ENCODE measurements at regions not wholly inside any gene's neighbourhood (a gene's known extent, or its start where the extent isn't known, plus 50 kb on each side); places are given as distances from the start of the nearest gene placed in this dataset.
"Not testable (repeated sequence)": the region's sequence is repeated elsewhere in the genome, so short reads cannot be mapped to it uniquely, and the experiment has no call there.

- no peak for DNase-seq (ENCODE audit: low read depth)
Observed at GRCh38 chr9:13444245-13445102, 165.0 kb upstream of the MPDZ start.

GRCh38 chr9:13443346-13444244, 164.1 kb upstream of the MPDZ start:
- DNase-seq (ENCODE audit: low read depth), result no peak

- DNase-seq (ENCODE audit: low read depth), result no peak
Observed at GRCh38 chr9:13439685-13440476, 160.4 kb upstream of the MPDZ start.

- DNase-seq (ENCODE audit: low read depth), result no peak
Observed at GRCh38 chr9:13437866-13438265, 158.4 kb upstream of the MPDZ start.

- no peak for DNase-seq (ENCODE audit: low read depth)
Observed at GRCh38 chr9:13436591-13436990, 157.1 kb upstream of the MPDZ start.

- not testable (repeated sequence) for DNase-seq (ENCODE audit: low read depth)
Observed at GRCh38 chr9:13433453-13433852, 154.0 kb upstream of the MPDZ start.

- no peak for DNase-seq (ENCODE audit: low read depth)
Observed at GRCh38 chr9:13432904-13433303, 153.4 kb upstream of the MPDZ start.

GRCh38 chr9:13431692-13432091, 152.2 kb upstream of the MPDZ start:
- DNase-seq (ENCODE audit: low read depth), result no peak

- no peak for DNase-seq (ENCODE audit: low read depth)
Observed at GRCh38 chr9:13431222-13431536, 151.7 kb upstream of the MPDZ start.

- DNase-seq (ENCODE audit: low read depth), result no peak
Observed at GRCh38 chr9:13430368-13431221, 151.1 kb upstream of the MPDZ start.

- DNase-seq (ENCODE audit: low read depth), result no peak
Observed at GRCh38 chr9:13429301-13430190, 150.1 kb upstream of the MPDZ start.

- DNase-seq (ENCODE audit: low read depth), result no peak
Observed at GRCh38 chr9:13428766-13429165, 149.3 kb upstream of the MPDZ start.

GRCh38 chr9:13427587-13427986, 148.1 kb upstream of the MPDZ start:
- no peak for DNase-seq (ENCODE audit: low read depth)

GRCh38 chr9:13426606-13427005, 147.1 kb upstream of the MPDZ start:
- DNase-seq (ENCODE audit: low read depth), result no peak

- DNase-seq (ENCODE audit: low read depth), result no peak
Observed at GRCh38 chr9:13424872-13425271, 145.4 kb upstream of the MPDZ start.

GRCh38 chr9:13424204-13424603, 144.7 kb upstream of the MPDZ start:
- DNase-seq (ENCODE audit: low read depth), result no peak

GRCh38 chr9:13414349-13414748, 134.9 kb upstream of the MPDZ start:
- DNase-seq (ENCODE audit: low read depth), result no peak

GRCh38 chr9:13412331-13412730, 132.8 kb upstream of the MPDZ start:
- no peak for DNase-seq (ENCODE audit: low read depth)

GRCh38 chr9:13411791-13412190, 132.3 kb upstream of the MPDZ start:
- DNase-seq (ENCODE audit: low read depth), result no peak

- DNase-seq (ENCODE audit: low read depth), result no peak
Observed at GRCh38 chr9:13410566-13411031, 131.1 kb upstream of the MPDZ start.
